ENCODE measurements at regions not wholly inside any gene's neighbourhood (a gene's known extent, or its start where the extent isn't known, plus 50 kb on each side); places are given as distances from the start of the nearest gene placed in this dataset.
"Not testable (repeated sequence)": the region's sequence is repeated elsewhere in the genome, so short reads cannot be mapped to it uniquely, and the experiment has no call there.

GRCh38 chr4:148845609-148846008, 403.4 kb upstream of the NR3C2 start:
- Mint-ChIP-seq H3K36me3 (ENCODE audit: insufficient read depth, unreplicated experiment) (no peaks in the 10 kb centered on the region), H3K4me3 (ENCODE audit: unreplicated experiment) (no peak overlapping the region), H3K27me3 (ENCODE audit: insufficient read depth, unreplicated experiment) (no peaks in the 10 kb centered on the region), H3K9me3 (ENCODE audit: unreplicated experiment) (no peaks in the 10 kb centered on the region), H3K27ac (ENCODE audit: low read depth, unreplicated experiment) (no peak overlapping the region), H3K4me1 (ENCODE audit: insufficient read depth, unreplicated experiment) (peaks cover 8% of the 10 kb centered on the region)
- TF ChIP-seq CTCF (IDR thresholded peaks at IDR 0.05; ENCODE audit: unreplicated experiment) = no peak
- ChIA-PET CTCF (no interaction called here), POLR2A (interaction anchor here (0.6 to 0.9 kb wide), 2 partner anchors 11 to 30 kb away, joined by 3 to 5 read pairs; no protein-coding TSS in a partner anchor)
- no peak for DNase-seq (ENCODE audit: unreplicated experiment)
- BruUV-seq (replicated peaks) = no TSS peak
- intact Hi-C loops (cut with micrococcal nuclease) = no loop called here

- no peak overlapping the region for H3K4me3 Mint-ChIP-seq (ENCODE audit: unreplicated experiment)
- H3K9me3 Mint-ChIP-seq (ENCODE audit: unreplicated experiment) = no peaks in the 10 kb centered on the region
- intact Hi-C loops (cut with micrococcal nuclease) = no loop called here
- no peaks in the 10 kb centered on the region for H3K36me3 Mint-ChIP-seq (ENCODE audit: insufficient read depth, unreplicated experiment)
- H3K27ac Mint-ChIP-seq (ENCODE audit: low read depth, unreplicated experiment) = no peak overlapping the region
- no peaks in the 10 kb centered on the region for H3K27me3 Mint-ChIP-seq (ENCODE audit: insufficient read depth, unreplicated experiment)
- no peak for TF ChIP-seq CTCF (IDR thresholded peaks at IDR 0.05; ENCODE audit: unreplicated experiment)
- DNase-seq (ENCODE audit: unreplicated experiment) = no peak
- no TSS peak for BruUV-seq (replicated peaks)
- POLR2A ChIA-PET = no interaction called here
- no peaks in the 10 kb centered on the region for H3K4me1 Mint-ChIP-seq (ENCODE audit: insufficient read depth, unreplicated experiment)
- CTCF ChIA-PET = no interaction called here
Measured at GRCh38 chr4:148843625-148844024, 401.4 kb upstream of the NR3C2 start.

GRCh38 chr4:148842843-148843242, 400.6 kb upstream of the NR3C2 start:
- Mint-ChIP-seq H3K4me3 (ENCODE audit: unreplicated experiment) (no peak overlapping the region), H3K27me3 (ENCODE audit: insufficient read depth, unreplicated experiment) (no peaks in the 10 kb centered on the region), H3K9me3 (ENCODE audit: unreplicated experiment) (no peaks in the 10 kb centered on the region), H3K4me1 (ENCODE audit: insufficient read depth, unreplicated experiment) (no peaks in the 10 kb centered on the region), H3K36me3 (ENCODE audit: insufficient read depth, unreplicated experiment) (no peaks in the 10 kb centered on the region), H3K27ac (ENCODE audit: low read depth, unreplicated experiment) (no peak overlapping the region)
- DNase-seq (ENCODE audit: unreplicated experiment) = no peak
- no TSS peak for BruUV-seq (replicated peaks)
- no peak for TF ChIP-seq CTCF (IDR thresholded peaks at IDR 0.05; ENCODE audit: unreplicated experiment)
- intact Hi-C loops (cut with micrococcal nuclease) = no loop called here
- ChIA-PET POLR2A (interaction anchor here (0.9 kb wide), 1 partner anchor 47 kb away, joined by 3 read pairs; no protein-coding TSS in a partner anchor), CTCF (no interaction called here)

GRCh38 chr4:148837571-148837970, 395.4 kb upstream of the NR3C2 start:
- H3K36me3 Mint-ChIP-seq (ENCODE audit: insufficient read depth, unreplicated experiment); H3K4me1 Mint-ChIP-seq (ENCODE audit: insufficient read depth, unreplicated experiment); H3K27ac Mint-ChIP-seq (ENCODE audit: low read depth, unreplicated experiment); BruUV-seq (replicated peaks); CTCF ChIA-PET; H3K4me3 Mint-ChIP-seq (ENCODE audit: unreplicated experiment); DNase-seq (ENCODE audit: unreplicated experiment); H3K9me3 Mint-ChIP-seq (ENCODE audit: unreplicated experiment); intact Hi-C loops (cut with micrococcal nuclease); H3K27me3 Mint-ChIP-seq (ENCODE audit: insufficient read depth, unreplicated experiment): not testable (repeated sequence)
- POLR2A ChIA-PET = interaction anchor here (0.5 kb wide), 1 partner anchor 877 kb away, joined by 3 read pairs; no protein-coding TSS in a partner anchor
